Testis (tissue), 2 donors: ENCODE measurements at regions not wholly inside any gene's neighbourhood (a gene's known extent, or its start where the extent isn't known, plus 50 kb on each side); places are given as distances from the start of the nearest gene placed in this dataset.

ENCODE experiments used
- DNase-seq: peaks from one replicate; pipeline ENCODE4 v3.0.0-alpha.2; 2019
- H3K27ac ChIP-seq, 2 donors: fragments of 200-600 bp; sonication (generic); one replicate each; pipeline ENCODE4 v1.5.1; 2019
- H3K27me3 ChIP-seq: fragments of 200-600 bp; sonication (generic); one replicate; pipeline ENCODE4 v1.5.1; 2019
- H3K36me3 ChIP-seq: fragments of 200-600 bp; sonication (generic); one replicate; pipeline ENCODE4 v1.5.1; 2017; ENCODE audit warnings: low read depth; ENCODE audit errors: missing control alignments
- H3K4me1 ChIP-seq: fragments of 200-600 bp; sonication (generic); one replicate; pipeline ENCODE4 v1.5.1; 2019
- H3K4me3 ChIP-seq, 2 donors: fragments of 200-600 bp; sonication (generic); one replicate each; pipeline ENCODE4 v1.5.1; 2017 to 2019
- H3K9me3 ChIP-seq: fragments of 200-600 bp; sonication (generic); one replicate; pipeline ENCODE4 v1.5.1; 2017
- CTCF ChIP-seq, 3 experiments: fragments of 450-650 bp in 2 of 3; fragments of 200-600 bp in 1 of 3; sonication (generic) in 1 of 3; IDR thresholded peaks; one replicate each; pipeline ENCODE4 v1.5.1; 2016 to 2019; ENCODE audit warnings: antibody characterized with exemption in 3 of 3, mild to moderate bottlenecking in 2 of 3, moderate library complexity in 1 of 3
- POLR2A ChIP-seq: fragments of 450-650 bp; IDR thresholded peaks from one replicate; pipeline ENCODE4 v1.6.1; 2017; ENCODE audit warnings: antibody characterized with exemption, mild to moderate bottlenecking, moderate library complexity
- WGBS, 2 donors: methylation state at CpG; one replicate each; pipeline ENCODE4 v1.1.5; 2018; 5-methylcytosine and 5-hydroxymethylcytosine counted together
- intact Hi-C: fragments of 100-400 bp; cut with DNase I; formaldehyde crosslinking; loops from one replicate; pipeline ENCODE4 v1.15.1; 2023; ENCODE audit warnings: low total_unique reads

GRCh38 chr14:71852181-71852580 is 80.0 kb upstream of the RGS6 start:
- TF ChIP-seq CTCF (IDR thresholded peaks at IDR 0.05): no peak
- no peak for TF ChIP-seq POLR2A
- Histone ChIP-seq H3K27ac (no peak overlapping the region), H3K36me3 (no peaks in the 10 kb centered on the region), H3K9me3 (no peaks in the 10 kb centered on the region), H3K4me1 (no peaks in the 10 kb centered on the region), H3K4me3 (no peak overlapping the region), H3K27me3 (no peaks in the 10 kb centered on the region)
- no peak for DNase-seq
- intact Hi-C loops: no loop called here

- Histone ChIP-seq H3K27ac (no peak overlapping the region), H3K9me3 (no peaks in the 10 kb centered on the region), H3K27me3 (no peaks in the 10 kb centered on the region), H3K4me3 (no peak overlapping the region), H3K36me3 (no peaks in the 10 kb centered on the region), H3K4me1 (no peaks in the 10 kb centered on the region)
- TF ChIP-seq POLR2A (no peak), CTCF (IDR thresholded peaks at IDR 0.05) (peak; percentile 44 to 70 (median 63))
- 85 to 95% methylated on average over 1 of the region's 1 CpG for WGBS, 2 donors
- DNase-seq: peak; percentile 88
- intact Hi-C loops: no loop called here
Measured at GRCh38 chr14:71855399-71856036, 76.7 kb upstream of the RGS6 start.

- no peak for DNase-seq
- H3K27ac ChIP-seq: no peak overlapping the region
- intact Hi-C loops: no loop called here
- no peaks in the 10 kb centered on the region for H3K9me3 ChIP-seq
- no peaks in the 10 kb centered on the region for H3K4me1 ChIP-seq
- no peaks in the 10 kb centered on the region for H3K27me3 ChIP-seq
- no peak overlapping the region for H3K4me3 ChIP-seq
- 85 to 90% methylated on average over 9 of the region's 9 CpGs for WGBS, 2 donors
- H3K36me3 ChIP-seq: no peaks in the 10 kb centered on the region
- TF ChIP-seq POLR2A (no peak), CTCF (IDR thresholded peaks at IDR 0.05) (no peak)
Measured at GRCh38 chr14:71856199-71856919, 75.9 kb upstream of the RGS6 start.

- H3K4me3 ChIP-seq: no peak overlapping the region
- intact Hi-C loops: no loop called here
- 82 to 90% methylated on average over 3 of the region's 3 CpGs for WGBS, 2 donors
Measured at GRCh38 chr14:71863049-71863448, 69.2 kb upstream of the RGS6 start.

More at GRCh38 chr14:71863049-71863448, 69.2 kb upstream of the RGS6 start:
- H3K36me3 ChIP-seq: no peaks in the 10 kb centered on the region
- TF ChIP-seq POLR2A (no peak), CTCF (IDR thresholded peaks at IDR 0.05) (peak in 1 of 3 experiments; percentile 38)
- no peaks in the 10 kb centered on the region for H3K27me3 ChIP-seq
- H3K9me3 ChIP-seq: no peaks in the 10 kb centered on the region
- H3K27ac ChIP-seq: no peak overlapping the region
- H3K4me1 ChIP-seq: no peaks in the 10 kb centered on the region
- no peak for DNase-seq
